Activated CD4-positive, CD25-positive, alpha-beta regulatory T cell treated with anti-CD3 and anti-CD28 coated beads, Interleukin-2, amount 50 U/mL, for 16 hours (primary cell): ENCODE measurements at regions not wholly inside any gene's neighbourhood (a gene's known extent, or its start where the extent isn't known, plus 50 kb on each side); places are given as distances from the start of the nearest gene placed in this dataset.

Experiments
- DNase-seq: peaks from one replicate; pipeline ENCODE4 v3.0.0-alpha.2; 2020; ENCODE audit warnings: low read depth, low spot score

GRCh38 chr1:83770319-83770661 is 228.6 kb downstream of the TTLL7 start:
- DNase-seq, result no peak

GRCh38 chr1:83769594-83770318 is 229.2 kb downstream of the TTLL7 start:
- DNase-seq, result no peak

DNA sequence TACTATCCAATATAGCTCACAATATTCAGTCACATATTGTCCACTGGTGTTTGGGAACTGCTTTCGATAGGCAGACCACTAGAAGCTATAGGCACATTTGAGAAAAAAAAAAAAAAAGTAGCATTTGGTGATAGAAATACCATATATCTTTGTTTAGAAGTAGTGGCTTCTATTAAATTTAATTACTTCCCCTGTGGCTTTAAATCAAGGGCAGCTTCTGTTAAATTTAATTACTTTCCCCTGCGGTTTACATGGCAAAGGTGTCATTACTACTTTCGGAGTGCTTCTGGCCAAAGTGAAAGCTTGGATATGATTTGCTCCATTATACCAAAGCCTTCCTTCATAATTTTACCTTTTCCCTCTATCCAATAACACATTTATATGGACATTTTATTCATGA is 229.9 kb downstream of the TTLL7 start:
- DNase-seq, result no peak

DNA sequence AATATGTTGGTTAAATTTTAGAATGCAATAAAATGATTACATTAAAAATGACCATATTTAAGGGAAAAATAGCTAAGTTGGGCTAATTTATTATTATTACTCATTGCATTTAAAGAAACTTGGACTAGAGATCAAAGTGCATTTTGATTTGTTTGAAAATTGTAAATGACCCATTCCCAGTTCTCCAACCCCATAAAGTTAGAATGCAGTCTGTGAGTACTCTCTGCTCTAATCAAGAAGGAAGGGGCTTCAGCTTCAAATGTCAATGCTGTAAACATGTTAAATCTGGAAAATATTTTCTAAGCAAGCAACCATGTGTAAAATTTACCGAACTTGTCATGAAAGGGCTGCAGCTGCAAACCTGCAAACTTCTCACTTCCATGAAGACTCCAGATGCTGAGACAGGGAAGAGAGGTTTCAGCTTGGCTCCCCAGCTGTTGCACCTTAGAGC is 232.7 kb downstream of the TTLL7 start:
- DNase-seq, result no peak

- no peak for DNase-seq
These were observed 233.8 kb downstream of the TTLL7 start for GRCh38 chr1:83765125-83765524.

DNA sequence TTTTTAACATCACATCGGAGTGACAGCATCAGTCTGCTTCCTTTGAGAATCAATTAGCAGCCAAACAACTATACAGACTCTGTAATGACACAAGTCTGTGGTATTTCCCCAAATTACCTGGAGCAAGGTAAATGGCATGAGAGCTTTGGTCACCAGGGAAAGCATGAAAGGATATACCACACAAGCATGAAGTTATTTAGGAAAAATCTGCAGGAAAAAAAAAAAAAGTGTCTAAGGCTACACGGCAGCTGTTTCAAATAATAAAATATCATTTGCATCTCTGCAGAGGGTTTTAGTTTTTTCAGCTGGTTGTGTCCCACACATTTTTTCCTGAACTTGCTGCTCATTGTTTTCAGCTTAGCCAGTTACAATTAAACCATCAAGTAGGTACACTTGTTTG is 234.7 kb downstream of the TTLL7 start:
- DNase-seq, result no peak

DNA sequence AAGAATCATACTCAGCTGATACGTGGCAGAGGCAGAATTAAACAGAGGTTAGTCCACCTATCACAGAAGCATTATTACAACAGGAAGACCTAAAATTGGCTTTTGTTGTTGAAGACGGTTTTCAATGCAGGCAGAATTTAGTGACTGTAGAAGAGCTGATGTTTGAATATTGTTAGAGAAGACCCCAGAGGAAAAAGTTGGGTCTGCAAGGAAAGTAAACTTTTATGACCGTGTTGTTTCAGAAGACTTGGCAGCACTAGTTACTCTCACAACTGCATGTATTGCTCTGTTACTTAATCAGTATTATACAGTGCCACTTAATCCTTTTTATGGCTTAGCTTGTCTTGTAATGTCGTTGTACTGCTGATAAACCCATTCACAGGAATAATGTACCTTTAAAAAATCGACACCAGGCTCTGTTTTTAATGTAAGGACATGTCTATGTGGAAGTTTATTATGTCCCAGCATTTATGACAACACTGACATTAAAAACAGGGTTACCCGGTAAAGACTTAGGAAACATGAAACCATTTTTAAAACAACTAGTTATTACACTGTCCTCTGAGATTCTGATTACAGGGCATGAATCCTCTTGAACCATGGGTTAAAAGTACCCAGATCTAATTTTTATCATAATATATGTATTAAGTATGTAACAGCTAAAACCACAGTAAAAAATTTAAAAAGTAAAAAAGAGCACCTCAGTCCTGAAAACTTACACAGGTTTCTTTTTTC is 235.4 kb downstream of the TTLL7 start:
- no peak for DNase-seq

GRCh38 chr1:83762416-83762815 is 236.5 kb downstream of the TTLL7 start:
- DNase-seq, result no peak

DNA sequence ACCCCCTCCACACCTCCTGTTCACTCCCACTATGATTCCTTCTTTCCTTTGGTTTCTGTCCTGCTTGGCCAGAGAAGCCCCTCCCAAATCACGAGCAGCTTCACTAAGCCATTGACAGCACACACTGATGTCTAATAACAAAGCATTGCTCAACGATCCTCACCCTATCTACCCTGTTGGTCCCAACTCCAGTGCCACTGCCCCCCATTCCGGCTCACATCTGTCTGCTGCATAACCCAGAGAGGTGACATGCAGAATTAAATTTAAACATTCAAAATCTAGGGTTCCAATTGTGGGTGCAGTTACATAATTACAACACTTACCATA is 236.9 kb downstream of the TTLL7 start:
- DNase-seq, result no peak

- DNase-seq, result no peak
These were observed 237.5 kb downstream of the TTLL7 start for GRCh38 chr1:83761167-83762038.

DNA sequence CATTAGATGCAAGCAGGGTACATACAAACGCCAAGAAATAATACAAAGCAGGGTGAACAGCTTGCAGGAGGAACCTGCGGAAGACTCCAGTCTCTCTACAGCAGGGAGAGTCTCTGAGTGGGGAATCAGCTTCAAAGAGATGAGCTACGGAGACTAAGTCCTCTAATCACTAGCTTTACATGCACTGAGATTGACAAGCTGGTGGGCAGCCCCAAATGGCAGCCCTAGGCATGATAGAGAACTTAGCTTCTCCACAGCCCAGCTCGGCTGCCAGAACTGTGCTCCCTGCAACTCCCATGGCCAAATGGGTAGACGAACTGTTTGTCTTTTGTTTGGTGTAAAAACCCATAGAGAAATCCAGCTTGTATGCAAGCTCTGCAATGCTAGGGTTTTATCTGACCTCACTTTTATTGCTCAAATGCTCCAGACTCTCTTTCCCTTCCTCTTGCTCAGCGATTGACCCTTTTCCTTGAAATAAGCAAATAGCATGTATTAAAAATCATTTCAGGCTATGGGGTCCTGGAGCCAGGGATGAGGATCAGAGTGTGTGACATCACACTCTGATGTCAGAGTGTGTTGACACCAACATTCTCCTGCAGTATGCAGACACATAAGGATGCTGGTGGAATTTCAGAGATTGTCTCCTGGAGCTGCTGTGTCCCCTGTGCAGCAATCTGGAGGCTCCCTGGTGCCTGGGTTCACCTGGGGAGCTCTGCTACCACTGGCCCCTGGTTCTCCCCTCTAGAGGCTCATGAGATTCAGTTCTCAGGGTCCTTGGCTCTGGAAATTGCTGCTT is 238.5 kb downstream of the TTLL7 start:
- no peak for DNase-seq

- no peak for DNase-seq
These were observed 241.8 kb downstream of the TTLL7 start for GRCh38 chr1:83756984-83757717.

GRCh38 chr1:83751602-83752001 is 247.3 kb downstream of the TTLL7 start:
- no peak for DNase-seq

- DNase-seq, result no peak
These were observed 248.7 kb downstream of the TTLL7 start for GRCh38 chr1:83750201-83750600.

DNA sequence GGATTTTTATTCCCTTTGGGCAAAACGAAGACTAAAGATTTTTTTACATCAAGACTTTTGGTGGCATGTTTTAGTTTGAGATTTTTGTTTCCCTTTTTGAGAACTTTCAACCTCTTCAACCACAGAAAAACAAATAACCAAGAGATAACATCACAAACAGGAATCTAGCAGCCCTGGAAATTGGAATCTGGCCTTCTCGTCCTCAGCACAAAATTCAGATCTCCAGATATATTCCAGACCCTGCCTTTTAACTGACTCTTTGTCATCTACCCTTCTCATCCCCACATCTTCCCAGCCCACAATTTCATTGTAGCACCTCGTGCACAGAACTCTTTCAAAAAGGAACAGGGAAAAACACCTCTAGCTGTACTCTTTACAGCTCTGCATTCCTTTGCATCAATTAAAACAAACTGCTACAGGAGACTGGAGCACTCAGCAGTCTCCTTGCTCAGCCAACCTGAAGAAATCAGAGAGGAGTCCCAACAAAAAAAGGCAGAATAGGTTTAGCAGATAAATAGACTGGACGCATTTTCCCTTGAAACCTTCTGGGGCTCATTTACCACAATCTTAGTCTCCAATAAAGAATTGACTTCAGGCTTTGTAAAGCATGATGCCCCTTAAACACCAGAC is 251.0 kb downstream of the TTLL7 start:
- no peak for DNase-seq

DNA sequence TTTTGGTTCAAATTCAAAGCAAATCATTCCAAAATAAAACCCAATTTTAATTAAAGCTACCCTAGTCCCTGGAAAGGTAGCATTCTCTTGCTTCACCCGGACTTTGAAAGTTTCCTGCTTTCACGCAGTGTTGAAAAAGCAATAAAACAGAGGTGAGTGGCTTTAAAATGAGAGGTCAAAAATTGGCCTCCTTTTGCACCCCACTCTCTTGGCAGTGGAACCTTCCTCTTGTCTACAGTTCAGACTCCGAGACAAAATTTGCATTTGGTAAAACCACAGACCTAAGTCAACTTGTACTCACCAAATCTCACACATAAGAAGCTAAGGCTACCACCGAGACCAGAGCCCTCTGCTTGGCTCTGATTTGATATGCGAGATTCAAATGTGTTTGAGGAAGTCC is 252.7 kb downstream of the TTLL7 start:
- no peak for DNase-seq

GRCh38 chr1:83742446-83742845 is 256.5 kb downstream of the TTLL7 start:
- no peak for DNase-seq

GRCh38 chr1:83741770-83742169 is 257.2 kb downstream of the TTLL7 start:
- no peak for DNase-seq

- DNase-seq, result no peak
These were observed 257.6 kb downstream of the TTLL7 start for GRCh38 chr1:83741348-83741747.

- no peak for DNase-seq
These were observed 263.4 kb downstream of the TTLL7 start for GRCh38 chr1:83735526-83735925.

DNA sequence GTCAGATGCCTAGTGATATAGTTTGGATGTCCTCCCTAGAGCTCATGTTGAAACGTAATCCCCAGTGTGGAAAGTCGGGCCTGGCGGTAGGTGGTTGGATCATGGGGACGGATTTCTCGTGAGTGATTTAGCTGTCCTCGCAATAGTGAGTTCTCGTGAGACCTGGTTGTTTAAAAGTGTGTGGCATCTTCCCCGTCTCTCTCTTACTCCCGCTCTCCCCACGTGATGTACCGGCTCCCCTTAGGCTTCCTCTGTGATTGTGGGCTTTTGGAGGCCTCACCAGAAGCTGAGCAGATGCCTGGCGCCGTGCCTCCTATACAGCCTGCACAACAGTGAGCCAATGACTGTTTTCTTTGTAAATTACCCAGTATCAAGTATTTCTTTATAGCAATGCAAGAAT is 264.5 kb downstream of the TTLL7 start:
- no peak for DNase-seq
